Esophagus (tissue), 2 donors: ENCODE measurements at regions not wholly inside any gene's neighbourhood (a gene's known extent, or its start where the extent isn't known, plus 50 kb on each side); places are given as distances from the start of the nearest gene placed in this dataset.

Source experiments
- H3K27ac ChIP-seq, 2 donors: one replicate each; pipeline ENCODE4 v1.5.1; 2013; ENCODE audit warnings: low read depth in 2 of 2, mild to moderate bottlenecking in 2 of 2, inconsistent platforms in 1 of 2, low read length in 1 of 2, moderate library complexity in 1 of 2
- H3K27me3 ChIP-seq, 2 donors: one replicate each; pipeline ENCODE4 v1.6.1; 2013; ENCODE audit warnings: low read length in 2 of 2, control low read depth in 1 of 2, mild to moderate bottlenecking in 1 of 2; ENCODE audit not compliant: insufficient read depth in 2 of 2, control insufficient read depth in 1 of 2
- H3K36me3 ChIP-seq, 2 donors: one replicate each; pipeline ENCODE4 v1.6.1; 2013; ENCODE audit warnings: low read length in 1 of 2; ENCODE audit not compliant: control insufficient read depth in 2 of 2, insufficient read depth in 2 of 2
- H3K4me1 ChIP-seq, 2 donors: one replicate each; pipeline ENCODE4 v1.6.1; 2013; ENCODE audit warnings: low read length in 1 of 2; ENCODE audit not compliant: control insufficient read depth in 2 of 2, insufficient read depth in 2 of 2
- H3K4me3 ChIP-seq, 2 donors: one replicate each; pipeline ENCODE4 v1.5.1; 2013; ENCODE audit warnings: low read length in 2 of 2, mild to moderate bottlenecking in 2 of 2, low read depth in 1 of 2, moderate library complexity in 1 of 2
- H3K9me3 ChIP-seq, 2 donors: one replicate each; pipeline ENCODE4 v1.6.1; 2013; ENCODE audit warnings: mild to moderate bottlenecking in 2 of 2, low read depth in 1 of 2, low read length in 1 of 2, moderate library complexity in 1 of 2; ENCODE audit not compliant: control insufficient read depth in 2 of 2, insufficient read depth in 1 of 2
- WGBS, 2 donors: extraction: QIAGEN DNeasy Blood & Tissue Kit; methylation state at CpG; one replicate each; pipeline ENCODE4 v1.1.7; 2013; 5-methylcytosine and 5-hydroxymethylcytosine counted together
- donor health status: healthy with polysubstance abuse.
- donor health status: Bipolar disorder and iron deficiency.

GRCh38 chr5:58127255-58128220 lies 332.3 kb downstream of the PLK2 start:
- Histone ChIP-seq H3K27me3 (no peaks in the 10 kb centered on the region), H3K9me3 (no peaks in the 10 kb centered on the region), H3K36me3 (no peaks in the 10 kb centered on the region), H3K27ac (no peak overlapping the region), H3K4me1 (no peaks in the 10 kb centered on the region), H3K4me3 (no peak overlapping the region)
- 60 to 70% methylated on average over 11 of the region's 11 CpGs for WGBS, 2 donors

GRCh38 chr5:58123501-58123900 lies 336.4 kb downstream of the PLK2 start:
- no peaks in the 10 kb centered on the region for H3K4me1 ChIP-seq
- H3K36me3 ChIP-seq: no peaks in the 10 kb centered on the region
- no peak overlapping the region for H3K4me3 ChIP-seq
- no peak overlapping the region for H3K27ac ChIP-seq
- H3K27me3 ChIP-seq: no peaks in the 10 kb centered on the region
- 73 to 89% methylated on average over 4 of the region's 4 CpGs for WGBS, 2 donors
- H3K9me3 ChIP-seq: no peaks in the 10 kb centered on the region

- WGBS, 2 donors: 71 to 86% methylated on average over 3 of the region's 3 CpGs
- H3K4me3 ChIP-seq: no peak overlapping the region
- H3K27ac ChIP-seq: no peak overlapping the region
- no peaks in the 10 kb centered on the region for H3K36me3 ChIP-seq
- no peaks in the 10 kb centered on the region for H3K27me3 ChIP-seq
- no peaks in the 10 kb centered on the region for H3K9me3 ChIP-seq
- no peaks in the 10 kb centered on the region for H3K4me1 ChIP-seq
Observed at GRCh38 chr5:58122848-58123392, 337.0 kb downstream of the PLK2 start.

- 91 to 94% methylated on average over 2 of the region's 2 CpGs for WGBS, 2 donors
- H3K9me3 ChIP-seq: no peaks in the 10 kb centered on the region
Observed at GRCh38 chr5:58122157-58122556, 337.7 kb downstream of the PLK2 start.

GRCh38 chr5:58121391-58121790 lies 338.5 kb downstream of the PLK2 start:
- Histone ChIP-seq H3K27ac (no peak overlapping the region), H3K4me3 (no peak overlapping the region), H3K9me3 (no peaks in the 10 kb centered on the region), H3K4me1 (no peaks in the 10 kb centered on the region), H3K36me3 (no peaks in the 10 kb centered on the region), H3K27me3 (no peaks in the 10 kb centered on the region)
- 85 to 86% methylated on average over 2 of the region's 2 CpGs for WGBS, 2 donors

More at GRCh38 chr5:58122157-58122556, 337.7 kb downstream of the PLK2 start:
- Histone ChIP-seq H3K4me1 (no peaks in the 10 kb centered on the region), H3K4me3 (no peak overlapping the region), H3K27me3 (no peaks in the 10 kb centered on the region), H3K27ac (no peak overlapping the region), H3K36me3 (no peaks in the 10 kb centered on the region)

GRCh38 chr5:58117542-58117941 lies 342.3 kb downstream of the PLK2 start:
- Histone ChIP-seq H3K4me3 (no peak overlapping the region), H3K27ac (no peak overlapping the region), H3K27me3 (no peaks in the 10 kb centered on the region), H3K4me1 (no peaks in the 10 kb centered on the region), H3K36me3 (no peaks in the 10 kb centered on the region), H3K9me3 (no peaks in the 10 kb centered on the region)
- WGBS, 2 donors: 60 to 83% methylated on average over 2 of the region's 2 CpGs

- H3K4me3 ChIP-seq: no peak overlapping the region
- H3K9me3 ChIP-seq: no peaks in the 10 kb centered on the region
- H3K27me3 ChIP-seq: no peaks in the 10 kb centered on the region
- 74 to 81% methylated on average over 3 of the region's 3 CpGs for WGBS, 2 donors
- H3K27ac ChIP-seq: no peak overlapping the region
- H3K36me3 ChIP-seq: no peaks in the 10 kb centered on the region
- no peaks in the 10 kb centered on the region for H3K4me1 ChIP-seq
Observed at GRCh38 chr5:58116346-58116745, 343.5 kb downstream of the PLK2 start.

- H3K27me3 ChIP-seq: no peaks in the 10 kb centered on the region
- H3K4me3 ChIP-seq: no peak overlapping the region
- no peaks in the 10 kb centered on the region for H3K4me1 ChIP-seq
- no peak overlapping the region for H3K27ac ChIP-seq
- no peaks in the 10 kb centered on the region for H3K9me3 ChIP-seq
- H3K36me3 ChIP-seq: no peaks in the 10 kb centered on the region
- 84 to 93% methylated on average over 1 of the region's 1 CpG for WGBS, 2 donors
Observed at GRCh38 chr5:58115811-58116210, 344.1 kb downstream of the PLK2 start.

- Histone ChIP-seq H3K27ac (no peak overlapping the region), H3K4me1 (no peaks in the 10 kb centered on the region), H3K4me3 (no peak overlapping the region), H3K36me3 (no peaks in the 10 kb centered on the region), H3K9me3 (no peaks in the 10 kb centered on the region), H3K27me3 (no peaks in the 10 kb centered on the region)
- WGBS, 2 donors: 86 to 89% methylated on average over 3 of the region's 3 CpGs
Observed at GRCh38 chr5:58114324-58114723, 345.6 kb downstream of the PLK2 start.

GRCh38 chr5:58113172-58113571 lies 346.7 kb downstream of the PLK2 start:
- 83 to 87% methylated on average over 9 of the region's 9 CpGs for WGBS, 2 donors
- H3K4me1 ChIP-seq: no peaks in the 10 kb centered on the region
- H3K36me3 ChIP-seq: no peaks in the 10 kb centered on the region
- no peak overlapping the region for H3K4me3 ChIP-seq
- H3K27me3 ChIP-seq: no peaks in the 10 kb centered on the region
- no peaks in the 10 kb centered on the region for H3K9me3 ChIP-seq
- H3K27ac ChIP-seq: no peak overlapping the region
